ENCODE measurements at regions not wholly inside any gene's neighbourhood (a gene's known extent, or its start where the extent isn't known, plus 50 kb on each side); places are given as distances from the start of the nearest gene placed in this dataset.

- FAIRE-seq = no peak
Observed at GRCh38 chr7:106606120-106606519, 54.8 kb downstream of the CCDC71L start.

- no peak for FAIRE-seq
Observed at GRCh38 chr7:106604971-106605370, 56.0 kb downstream of the CCDC71L start.

GRCh38 chr7:106604303-106604924, 56.5 kb downstream of the CCDC71L start:
- FAIRE-seq = no peak

GRCh38 chr7:106603346-106603745, 57.6 kb downstream of the CCDC71L start:
- FAIRE-seq = no peak

- no peak for FAIRE-seq
Observed at GRCh38 chr7:106602062-106602461, 58.9 kb downstream of the CCDC71L start.

- FAIRE-seq = no peak
Observed at GRCh38 chr7:106600569-106601373, 60.2 kb downstream of the CCDC71L start.

- no peak for FAIRE-seq
Observed at GRCh38 chr7:106599343-106599698, 61.6 kb downstream of the CCDC71L start.

- no peak for FAIRE-seq
Observed at GRCh38 chr7:106598663-106599342, 62.2 kb downstream of the CCDC71L start.

GRCh38 chr7:106597751-106598546, 63.0 kb downstream of the CCDC71L start:
- no peak for FAIRE-seq

- no peak for FAIRE-seq
Observed at GRCh38 chr7:106597014-106597413, 63.9 kb downstream of the CCDC71L start.

- no peak for FAIRE-seq
Observed at GRCh38 chr7:106595922-106596321, 65.0 kb downstream of the CCDC71L start.

GRCh38 chr7:106593028-106593417, 67.9 kb downstream of the CCDC71L start:
- no peak for FAIRE-seq

GRCh38 chr7:106592282-106593027, 68.5 kb downstream of the CCDC71L start:
- no peak for FAIRE-seq

GRCh38 chr7:106591146-106591545, 69.8 kb downstream of the CCDC71L start:
- FAIRE-seq = no peak

- FAIRE-seq = no peak
Observed at GRCh38 chr7:106590209-106590816, 70.6 kb downstream of the CCDC71L start.

- no peak for FAIRE-seq
Observed at GRCh38 chr7:106589198-106589879, 71.6 kb downstream of the CCDC71L start.

- no peak for FAIRE-seq
Observed at GRCh38 chr7:106588422-106589197, 72.3 kb downstream of the CCDC71L start.

GRCh38 chr7:106584914-106585759, 75.8 kb downstream of the CCDC71L start:
- FAIRE-seq = no peak
